ENCODE measurements at regions not wholly inside any gene's neighbourhood (a gene's known extent, or its start where the extent isn't known, plus 50 kb on each side); places are given as distances from the start of the nearest gene placed in this dataset.

DNA sequence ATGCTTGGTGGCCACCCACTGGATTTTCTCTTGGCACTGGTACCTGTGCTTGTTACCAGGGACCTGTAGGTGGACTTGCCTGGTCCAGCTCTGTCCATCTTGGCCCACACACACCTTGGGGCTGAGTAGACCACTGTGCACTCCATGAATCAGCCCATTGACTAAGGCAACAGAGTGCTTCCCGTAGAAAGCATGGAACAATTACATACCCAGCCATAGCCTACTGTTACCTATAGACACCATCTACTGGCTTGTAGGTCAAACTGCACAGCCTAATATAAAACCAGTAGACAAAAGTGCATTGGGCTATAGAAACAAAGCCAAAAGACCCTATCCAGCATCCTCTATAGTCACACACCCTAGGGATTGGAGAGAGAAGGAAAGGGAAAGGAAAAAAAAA lies 378.9 kb downstream of the OTOL1 start:
- H2AFZ ChIP-seq (ENCODE audit: low read depth, low read length, poor library complexity, severe bottlenecking), result no peak overlapping the region

More for the DNA sequence above, 378.9 kb downstream of the OTOL1 start:
- Histone ChIP-seq H3K79me2 (ENCODE audit: insufficient read depth, low read length) (no peaks in the 10 kb centered on the region), H3K27ac (ENCODE audit: low read depth, low read length) (no peak overlapping the region), H4K20me1 (ENCODE audit: insufficient read depth) (no peaks in the 10 kb centered on the region), H3K4me2 (ENCODE audit: low read length) (no peak overlapping the region), H3K4me3 (replicated peaks in 1 of 2; ENCODE audit: low read depth in 1 of 2, low read length in 2 of 2) (no peak overlapping the region), H3K36me3 (ENCODE audit: control insufficient read depth in 1 of 2, insufficient read depth in 2 of 2, low read length in 2 of 2) (no peaks in the 10 kb centered on the region), H3K9me3 (ENCODE audit: control insufficient read depth in 1 of 2, insufficient read depth in 1 of 2, low read depth in 1 of 2, low read length in 2 of 2) (no peaks in the 10 kb centered on the region), H3K9me2 (ENCODE audit: insufficient read depth) (no peaks in the 10 kb centered on the region), H3K27me3 (ENCODE audit: insufficient read depth, low read length) (no peaks in the 10 kb centered on the region), H3K9ac (ENCODE audit: low read length) (no peak overlapping the region), H3K4me1 (ENCODE audit: control insufficient read depth in 1 of 2, insufficient read depth in 2 of 2, low read length in 2 of 2) (no peaks in the 10 kb centered on the region)
- intact Hi-C loops (cut with micrococcal nuclease), result no loop called here
- no TSS peak for BruUV-seq (replicated peaks)
- DNase-seq (ENCODE audit: low read depth, low spot score) (no peak), ATAC-seq (no peak)
- ChIA-PET CTCF (no interaction called here), POLR2A (no interaction called here), RAD21 (ENCODE audit: low non-redundant PET in 1 of 2, low total read pairs in 2 of 2, uncharacterized antibody in 2 of 2, unreplicated experiment in 2 of 2) (no interaction called here)
- TF ChIP-seq, protein P1, sequence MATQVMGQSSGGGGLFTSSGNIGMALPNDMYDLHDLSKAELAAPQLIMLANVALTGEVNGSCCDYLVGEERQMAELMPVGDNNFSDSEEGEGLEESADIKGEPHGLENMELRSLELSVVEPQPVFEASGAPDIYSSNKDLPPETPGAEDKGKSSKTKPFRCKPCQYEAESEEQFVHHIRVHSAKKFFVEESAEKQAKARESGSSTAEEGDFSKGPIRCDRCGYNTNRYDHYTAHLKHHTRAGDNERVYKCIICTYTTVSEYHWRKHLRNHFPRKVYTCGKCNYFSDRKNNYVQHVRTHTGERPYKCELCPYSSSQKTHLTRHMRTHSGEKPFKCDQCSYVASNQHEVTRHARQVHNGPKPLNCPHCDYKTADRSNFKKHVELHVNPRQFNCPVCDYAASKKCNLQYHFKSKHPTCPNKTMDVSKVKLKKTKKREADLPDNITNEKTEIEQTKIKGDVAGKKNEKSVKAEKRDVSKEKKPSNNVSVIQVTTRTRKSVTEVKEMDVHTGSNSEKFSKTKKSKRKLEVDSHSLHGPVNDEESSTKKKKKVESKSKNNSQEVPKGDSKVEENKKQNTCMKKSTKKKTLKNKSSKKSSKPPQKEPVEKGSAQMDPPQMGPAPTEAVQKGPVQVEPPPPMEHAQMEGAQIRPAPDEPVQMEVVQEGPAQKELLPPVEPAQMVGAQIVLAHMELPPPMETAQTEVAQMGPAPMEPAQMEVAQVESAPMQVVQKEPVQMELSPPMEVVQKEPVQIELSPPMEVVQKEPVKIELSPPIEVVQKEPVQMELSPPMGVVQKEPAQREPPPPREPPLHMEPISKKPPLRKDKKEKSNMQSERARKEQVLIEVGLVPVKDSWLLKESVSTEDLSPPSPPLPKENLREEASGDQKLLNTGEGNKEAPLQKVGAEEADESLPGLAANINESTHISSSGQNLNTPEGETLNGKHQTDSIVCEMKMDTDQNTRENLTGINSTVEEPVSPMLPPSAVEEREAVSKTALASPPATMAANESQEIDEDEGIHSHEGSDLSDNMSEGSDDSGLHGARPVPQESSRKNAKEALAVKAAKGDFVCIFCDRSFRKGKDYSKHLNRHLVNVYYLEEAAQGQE (IDR thresholded peaks at IDR 0.05; ENCODE audit: low read depth), result no peak
- TF ChIP-seq EZH2 (IDR thresholded peaks at IDR 0.05), result no peak
- TF ChIP-seq POLR2A (IDR thresholded peaks at IDR 0.05; ENCODE audit: borderline replicate concordance, extremely low read depth, insufficient read depth, insufficient read length), result no peak
- TF ChIP-seq, protein P2, sequence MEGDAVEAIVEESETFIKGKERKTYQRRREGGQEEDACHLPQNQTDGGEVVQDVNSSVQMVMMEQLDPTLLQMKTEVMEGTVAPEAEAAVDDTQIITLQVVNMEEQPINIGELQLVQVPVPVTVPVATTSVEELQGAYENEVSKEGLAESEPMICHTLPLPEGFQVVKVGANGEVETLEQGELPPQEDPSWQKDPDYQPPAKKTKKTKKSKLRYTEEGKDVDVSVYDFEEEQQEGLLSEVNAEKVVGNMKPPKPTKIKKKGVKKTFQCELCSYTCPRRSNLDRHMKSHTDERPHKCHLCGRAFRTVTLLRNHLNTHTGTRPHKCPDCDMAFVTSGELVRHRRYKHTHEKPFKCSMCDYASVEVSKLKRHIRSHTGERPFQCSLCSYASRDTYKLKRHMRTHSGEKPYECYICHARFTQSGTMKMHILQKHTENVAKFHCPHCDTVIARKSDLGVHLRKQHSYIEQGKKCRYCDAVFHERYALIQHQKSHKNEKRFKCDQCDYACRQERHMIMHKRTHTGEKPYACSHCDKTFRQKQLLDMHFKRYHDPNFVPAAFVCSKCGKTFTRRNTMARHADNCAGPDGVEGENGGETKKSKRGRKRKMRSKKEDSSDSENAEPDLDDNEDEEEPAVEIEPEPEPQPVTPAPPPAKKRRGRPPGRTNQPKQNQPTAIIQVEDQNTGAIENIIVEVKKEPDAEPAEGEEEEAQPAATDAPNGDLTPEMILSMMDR (IDR thresholded peaks at IDR 0.05 in 2 of 3, conservative IDR thresholded peaks at IDR 0.05 in 1 of 3; ENCODE audit: borderline replicate concordance in 1 of 3, insufficient read depth in 1 of 3, low read depth in 2 of 3, low read length in 2 of 3), result no peak
- no peak for TF ChIP-seq YY1 (IDR thresholded peaks at IDR 0.05; ENCODE audit: extremely low read depth, insufficient replicate concordance, low read depth, low read length)
- no peak for TF ChIP-seq ZNF274 (IDR thresholded peaks at IDR 0.05; ENCODE audit: low read depth, low read length)
- TF ChIP-seq, protein P3, sequence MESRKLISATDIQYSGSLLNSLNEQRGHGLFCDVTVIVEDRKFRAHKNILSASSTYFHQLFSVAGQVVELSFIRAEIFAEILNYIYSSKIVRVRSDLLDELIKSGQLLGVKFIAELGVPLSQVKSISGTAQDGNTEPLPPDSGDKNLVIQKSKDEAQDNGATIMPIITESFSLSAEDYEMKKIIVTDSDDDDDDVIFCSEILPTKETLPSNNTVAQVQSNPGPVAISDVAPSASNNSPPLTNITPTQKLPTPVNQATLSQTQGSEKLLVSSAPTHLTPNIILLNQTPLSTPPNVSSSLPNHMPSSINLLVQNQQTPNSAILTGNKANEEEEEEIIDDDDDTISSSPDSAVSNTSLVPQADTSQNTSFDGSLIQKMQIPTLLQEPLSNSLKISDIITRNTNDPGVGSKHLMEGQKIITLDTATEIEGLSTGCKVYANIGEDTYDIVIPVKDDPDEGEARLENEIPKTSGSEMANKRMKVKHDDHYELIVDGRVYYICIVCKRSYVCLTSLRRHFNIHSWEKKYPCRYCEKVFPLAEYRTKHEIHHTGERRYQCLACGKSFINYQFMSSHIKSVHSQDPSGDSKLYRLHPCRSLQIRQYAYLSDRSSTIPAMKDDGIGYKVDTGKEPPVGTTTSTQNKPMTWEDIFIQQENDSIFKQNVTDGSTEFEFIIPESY (IDR thresholded peaks at IDR 0.05; ENCODE audit: extremely low read depth, insufficient replicate concordance, low read length), result no peak
- no peak for TF ChIP-seq EGR1 (IDR thresholded peaks at IDR 0.05; ENCODE audit: low read depth)
- no peak for TF ChIP-seq SIN3A (IDR thresholded peaks at IDR 0.05; ENCODE audit: low read depth)
- no peak for TF ChIP-seq CBX3 (IDR thresholded peaks at IDR 0.05; ENCODE audit: low read depth)
- no peak for TF ChIP-seq TCF7L2 (IDR thresholded peaks at IDR 0.05; ENCODE audit: borderline replicate concordance, extremely low read depth, insufficient read depth, insufficient read length)
- TF ChIP-seq ELF1 (IDR thresholded peaks at IDR 0.05; ENCODE audit: borderline replicate concordance, low read depth), result no peak
- no peak for TF ChIP-seq JUND (IDR thresholded peaks at IDR 0.05)
- no peak for TF ChIP-seq SRF (IDR thresholded peaks at IDR 0.05; ENCODE audit: low read depth)

Measured in HCT116 (cell line).